SHP77 treated with DMSO at 0.1 percent for 48 hours (cell line): ENCODE measurements at regions not wholly inside any gene's neighbourhood (a gene's known extent, or its start where the extent isn't known, plus 50 kb on each side); places are given as distances from the start of the nearest gene placed in this dataset.
A peak's percentile ranks its signal among the peaks of the same experiment; 100 is the strongest.
"Not testable (repeated sequence)": the region's sequence is repeated elsewhere in the genome, so short reads cannot be mapped to it uniquely, and the experiment has no call there.

Source experiments
- DNase-seq: peaks from one replicate; lab custom pipeline; 2025; lab: John Stamatoyannopoulos, UW

DNA sequence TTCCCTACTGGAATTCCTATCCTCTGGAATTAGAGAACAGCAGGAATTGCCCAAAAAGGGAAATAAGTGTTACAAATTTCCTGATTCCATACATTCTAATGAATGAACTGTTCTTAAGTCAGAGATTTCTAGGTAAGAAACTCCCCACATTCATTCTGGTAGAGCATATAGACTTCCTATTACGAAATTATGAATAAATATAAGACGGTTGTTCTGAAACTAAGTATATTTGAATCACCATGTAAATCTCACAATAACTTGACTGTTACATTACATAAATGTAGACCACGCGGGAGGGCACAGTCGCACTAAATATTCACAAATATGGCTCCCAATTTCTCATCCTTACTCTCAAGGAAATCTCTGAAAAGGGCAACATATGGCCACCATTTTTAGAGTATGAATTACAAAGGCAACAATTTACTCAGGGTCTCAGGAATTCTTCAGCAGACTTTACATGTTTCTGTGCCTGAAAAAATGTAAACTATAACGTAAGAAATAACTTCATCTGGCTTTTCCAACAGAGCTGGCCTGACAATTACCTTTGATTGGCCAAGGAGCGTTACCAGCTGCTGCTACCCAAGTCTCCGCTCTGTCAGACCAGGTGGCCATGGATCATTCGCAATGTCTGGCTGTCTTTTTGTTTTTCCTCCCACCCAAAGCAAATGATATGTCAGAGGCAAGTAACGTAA is 115.8 kb downstream of the MPP7 start:
- DNase-seq, result no peak

DNA sequence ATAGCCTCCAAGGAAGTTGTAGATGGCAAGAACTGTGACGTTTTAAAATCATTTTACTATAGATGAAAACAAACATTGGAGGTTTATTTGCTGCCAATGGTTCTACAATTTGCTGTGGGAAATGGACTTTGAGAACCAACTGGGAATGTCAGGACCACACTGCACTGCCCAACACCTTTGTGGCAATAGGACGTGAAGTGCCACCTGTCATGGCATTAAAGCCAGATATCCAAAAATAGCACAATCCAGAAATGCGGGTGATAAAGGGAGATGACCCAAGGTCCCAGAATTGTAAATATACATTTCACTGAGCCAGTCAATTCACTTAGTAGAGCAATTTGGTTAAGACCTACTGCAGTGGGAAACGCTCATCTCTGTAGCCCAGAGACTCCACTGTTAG is 116.4 kb downstream of the MPP7 start:
- DNase-seq, result no peak

DNA sequence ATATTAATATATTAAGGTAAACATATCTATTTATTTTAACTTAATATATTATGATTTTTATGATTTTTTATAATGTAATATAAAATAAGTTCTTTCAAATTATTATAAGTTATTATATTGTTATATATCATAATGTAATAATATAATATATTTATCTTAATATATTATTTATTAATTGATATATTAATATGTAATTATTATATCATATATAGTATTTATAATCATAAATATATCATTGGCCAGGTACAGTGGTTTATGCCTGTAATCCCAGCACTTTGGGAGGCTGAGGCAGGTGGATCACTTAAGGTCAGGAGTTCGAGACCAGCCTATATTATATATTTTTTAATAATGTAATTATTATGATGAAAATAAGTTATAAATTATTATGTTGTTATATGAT is 118.1 kb downstream of the MPP7 start:
- DNase-seq, result no peak

DNA sequence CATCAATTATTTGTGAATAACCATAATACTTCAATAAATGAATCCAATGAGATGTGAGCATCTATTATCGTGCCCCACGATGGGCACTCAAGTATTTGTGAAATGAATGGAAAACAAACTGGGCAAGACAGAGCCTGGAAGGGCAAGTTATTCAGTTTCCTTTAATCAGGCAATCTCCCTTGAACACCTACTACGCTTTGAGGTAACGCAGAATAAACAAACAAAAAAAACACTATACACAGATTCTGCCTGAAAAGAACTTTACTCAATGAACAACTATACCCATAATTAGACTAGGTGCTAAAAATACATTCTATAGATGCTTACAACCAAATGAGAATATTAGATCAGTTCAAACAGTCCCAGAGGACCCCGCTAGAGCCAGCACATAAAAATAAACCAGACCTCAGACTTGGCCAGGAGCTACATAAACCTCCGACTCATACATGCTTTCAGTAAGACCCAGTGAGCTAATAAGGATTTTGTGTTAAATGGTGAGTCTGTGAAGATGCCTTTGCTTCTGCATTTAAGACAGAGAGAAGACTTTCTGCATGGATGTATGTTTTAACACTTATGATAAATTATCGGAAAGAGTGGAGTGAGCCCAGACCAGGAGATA is 121.3 kb downstream of the MPP7 start:
- DNase-seq, result no peak

DNA sequence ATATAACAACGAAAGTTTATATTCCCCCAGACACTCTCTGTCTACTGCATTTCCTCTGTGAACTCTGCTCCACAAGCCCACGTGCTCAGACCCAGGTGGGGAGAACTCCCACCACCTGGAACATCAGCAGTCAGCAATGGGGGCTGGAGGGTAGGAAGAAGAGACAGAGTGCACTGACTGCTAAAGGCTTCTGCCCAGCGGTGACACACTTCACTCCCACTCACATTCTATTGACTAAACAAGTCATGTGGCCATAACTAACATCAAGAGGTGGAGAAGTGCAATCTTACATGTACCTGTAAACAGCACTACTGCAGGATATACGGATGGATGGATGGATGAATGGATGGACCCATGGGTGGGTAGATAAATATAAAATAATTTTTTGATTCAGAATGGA is 122.2 kb downstream of the MPP7 start:
- no peak for DNase-seq

DNA sequence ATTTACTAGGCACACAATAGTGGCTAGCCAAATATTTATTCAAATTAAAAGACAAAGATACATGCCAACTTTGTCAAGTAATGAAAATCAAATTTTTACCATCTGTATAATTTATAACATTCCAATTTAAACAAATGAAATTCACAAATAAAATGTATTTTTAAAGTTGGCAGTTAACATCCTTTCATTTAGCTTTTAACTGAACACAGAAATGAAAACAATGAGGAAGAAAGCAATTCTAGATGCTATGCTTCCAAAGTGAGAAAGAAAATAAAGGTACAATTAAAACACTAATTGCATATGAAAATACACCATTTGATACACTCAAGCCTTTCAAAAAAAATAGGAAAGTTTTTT is 123.1 kb downstream of the MPP7 start:
- no peak for DNase-seq

DNA sequence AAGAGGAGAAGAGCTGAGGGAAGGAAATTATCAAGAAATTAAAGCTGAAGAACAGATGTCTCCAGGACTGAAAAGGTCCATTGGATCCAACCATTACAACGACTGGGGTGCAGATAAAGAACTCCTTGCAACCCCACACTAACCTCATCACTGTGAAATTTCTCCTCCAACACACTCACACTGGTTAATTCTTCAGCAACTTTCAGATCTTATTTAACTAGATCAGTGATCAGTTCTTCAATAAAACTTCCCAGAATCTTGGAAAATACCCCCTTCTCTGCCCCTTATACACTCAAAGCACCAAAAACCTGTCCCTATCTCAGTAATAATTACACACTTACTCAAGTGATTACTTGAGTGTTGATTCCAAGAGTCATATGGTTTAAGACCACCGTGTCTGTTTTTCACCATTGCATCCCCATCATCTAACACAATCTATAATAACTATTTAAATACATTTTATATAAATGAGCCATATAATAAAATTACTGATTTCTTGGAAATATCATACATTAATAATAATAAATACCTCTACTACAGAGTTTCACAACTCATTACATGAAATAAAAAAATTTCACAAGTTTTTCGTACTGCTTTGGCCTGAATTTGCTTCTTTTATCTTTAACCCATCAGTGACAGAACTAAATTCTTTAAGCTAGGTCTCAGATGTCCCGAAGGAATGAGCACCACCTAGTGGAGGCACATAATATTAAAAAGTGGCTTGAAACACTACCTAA is 123.7 kb downstream of the MPP7 start:
- DNase-seq, result peak; percentile 24

DNA sequence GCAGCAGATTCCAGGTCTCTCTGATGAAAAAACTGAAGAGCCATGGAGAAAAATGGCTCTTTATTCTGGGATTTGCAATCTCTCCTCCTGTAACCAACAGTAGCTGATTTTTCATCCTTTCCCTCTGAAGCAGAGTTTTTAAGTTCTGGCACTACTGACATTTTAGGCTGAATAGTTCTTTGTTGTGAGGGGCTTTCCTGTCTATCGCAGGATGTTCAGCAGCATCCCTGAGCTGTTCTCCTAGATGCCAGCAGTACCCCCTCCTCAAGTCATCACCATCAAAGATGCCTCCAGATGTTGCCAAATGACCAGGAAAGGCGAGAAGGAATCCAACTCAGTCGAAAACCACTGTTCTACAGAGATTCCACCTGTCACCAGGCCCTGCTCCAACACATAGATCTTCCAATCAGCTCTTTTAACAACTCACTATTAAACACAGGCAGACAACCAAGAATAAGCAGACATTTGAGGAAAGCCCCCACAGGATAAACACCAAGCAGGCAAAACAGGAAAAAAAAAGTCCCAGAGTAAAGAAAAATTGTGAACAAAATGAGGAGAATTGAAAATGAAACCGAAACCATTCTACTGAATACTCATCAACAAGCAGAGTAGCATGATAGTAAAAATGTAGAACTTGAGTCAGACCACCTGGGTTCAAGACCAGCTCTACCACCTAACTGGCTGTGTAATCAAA is 124.8 kb downstream of the MPP7 start:
- no peak for DNase-seq

DNA sequence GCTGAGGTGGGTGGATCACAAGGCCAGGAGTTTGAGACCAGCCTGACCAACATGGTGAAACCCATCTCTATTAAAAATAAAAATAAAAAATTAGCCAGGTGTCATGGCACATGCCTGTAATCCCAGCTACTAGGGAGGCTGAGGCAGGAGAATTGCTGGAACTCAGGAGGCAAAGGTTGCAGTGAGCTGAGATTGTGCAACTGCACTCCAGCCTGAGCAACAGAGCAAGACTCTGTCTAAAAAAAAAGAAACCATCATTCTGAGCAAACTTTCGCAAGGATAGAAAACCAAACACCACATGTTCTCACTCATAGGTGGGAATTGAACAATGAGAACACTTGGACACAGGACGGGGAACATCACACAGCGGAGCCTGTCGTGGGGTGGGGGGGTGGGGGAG is 126.4 kb downstream of the MPP7 start:
- not testable (repeated sequence) for DNase-seq

DNA sequence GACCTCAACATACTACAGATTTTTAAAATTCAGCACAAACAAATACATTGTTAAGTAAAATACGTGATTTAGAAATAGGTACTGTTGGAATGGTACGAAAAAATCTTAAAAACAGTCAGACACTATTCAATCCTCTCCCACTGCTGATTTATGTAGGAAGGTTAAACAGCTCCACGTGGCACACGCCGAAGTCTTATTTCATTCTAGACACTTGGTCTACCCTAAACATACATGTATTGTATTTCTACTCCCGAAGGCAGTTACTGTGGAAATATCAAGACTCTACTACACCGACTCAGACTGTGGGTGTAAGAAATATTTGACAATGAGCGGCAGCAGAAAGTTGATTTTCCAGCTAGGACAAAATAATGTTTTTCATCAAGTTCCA is 130.6 kb downstream of the MPP7 start:
- DNase-seq, result no peak

DNA sequence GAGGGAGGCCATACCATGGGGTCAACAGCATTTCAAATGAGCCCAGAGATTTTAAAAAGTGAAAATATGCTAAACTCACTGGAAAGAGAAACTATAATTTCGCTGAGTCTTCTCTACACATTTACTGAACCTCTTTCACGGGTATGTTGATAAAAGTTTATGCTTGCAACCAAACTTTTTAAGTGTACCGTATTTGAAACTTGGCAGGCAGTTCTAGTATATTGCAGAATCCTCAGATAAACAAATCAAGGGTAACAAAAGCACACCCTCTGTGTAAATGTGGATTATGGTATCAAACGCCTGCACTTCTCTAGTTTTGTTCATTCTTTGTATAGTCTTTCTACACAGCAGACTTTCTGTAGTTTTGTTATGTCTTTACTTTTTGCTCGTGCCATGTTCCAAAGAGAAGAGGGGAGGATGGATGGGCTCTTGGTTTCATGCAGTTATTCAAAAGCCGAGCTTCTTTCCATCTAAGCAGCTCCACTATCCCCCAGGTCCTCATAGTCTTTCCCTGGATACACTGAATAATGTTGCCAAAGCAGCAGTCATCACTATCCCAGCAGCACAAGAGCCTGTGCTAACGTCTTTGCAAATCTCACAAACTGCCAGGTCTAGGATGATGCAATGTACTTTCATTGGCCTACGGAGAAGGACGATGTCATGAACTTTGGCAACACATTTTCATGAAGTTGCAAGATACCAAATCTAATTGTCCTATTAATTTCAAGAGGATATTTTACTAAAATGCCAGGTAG is 131.2 kb downstream of the MPP7 start:
- no peak for DNase-seq

DNA sequence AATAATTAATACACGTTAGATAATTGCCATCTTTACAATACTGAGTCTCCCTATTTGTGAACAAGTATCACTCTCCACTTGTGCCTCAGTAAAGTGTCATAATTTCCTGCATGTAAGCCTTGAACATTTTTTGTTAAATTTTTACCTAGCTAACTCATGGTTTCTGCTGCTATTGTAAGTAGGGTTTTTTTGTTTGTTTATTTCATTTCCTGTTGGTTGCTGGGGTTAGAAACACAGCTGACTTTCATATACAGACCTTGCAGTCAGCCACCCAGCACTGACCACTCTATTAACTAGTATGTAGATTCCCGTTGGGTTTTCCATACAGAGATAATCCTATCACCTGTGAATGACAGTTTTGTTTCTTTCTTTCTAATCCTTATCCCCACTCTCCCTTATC is 133.3 kb downstream of the MPP7 start:
- DNase-seq, result no peak

DNA sequence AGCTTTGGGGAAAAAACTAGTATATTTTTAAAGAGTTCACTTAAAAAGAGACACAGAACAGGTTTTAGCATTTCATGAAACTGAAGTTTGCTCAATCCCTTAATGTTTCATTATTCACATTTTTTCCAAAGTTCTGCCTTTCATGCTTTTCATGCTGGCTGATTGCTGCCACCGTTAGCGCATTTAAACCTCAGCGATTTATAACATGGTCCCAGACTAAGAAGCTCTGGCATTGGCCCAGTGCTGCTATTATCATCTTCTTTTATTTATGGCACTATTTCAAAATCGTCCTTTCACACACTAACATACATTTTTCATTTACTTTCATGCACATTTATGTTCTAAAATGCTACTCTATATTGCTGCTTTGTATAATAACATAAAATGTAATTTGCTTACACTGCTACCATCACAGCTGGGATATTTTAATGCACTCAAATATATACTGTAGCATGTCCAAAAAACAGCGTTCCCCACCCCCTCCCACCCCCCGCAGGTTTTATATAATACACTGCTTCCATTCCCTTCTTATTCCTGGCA is 141.9 kb downstream of the MPP7 start:
- DNase-seq, result no peak

DNA sequence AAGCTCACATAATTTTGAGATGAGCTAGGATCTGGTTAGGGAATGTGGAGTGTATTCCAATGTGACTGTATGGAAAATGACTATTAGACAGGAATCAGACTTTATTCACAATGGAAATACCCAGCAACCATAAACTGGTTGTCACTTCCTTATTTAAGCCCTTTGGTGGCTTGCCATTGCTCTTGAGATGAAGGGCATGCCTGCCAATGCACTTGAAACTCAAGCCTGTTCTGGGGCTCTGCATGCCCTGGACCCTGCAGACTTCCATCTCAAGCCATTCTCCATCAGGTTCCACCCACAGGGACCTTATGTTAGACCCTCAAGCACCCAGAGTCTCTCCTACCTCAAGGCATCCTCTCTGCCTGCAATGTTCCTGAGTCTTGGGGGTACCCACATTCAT is 145.5 kb downstream of the MPP7 start:
- no peak for DNase-seq

DNA sequence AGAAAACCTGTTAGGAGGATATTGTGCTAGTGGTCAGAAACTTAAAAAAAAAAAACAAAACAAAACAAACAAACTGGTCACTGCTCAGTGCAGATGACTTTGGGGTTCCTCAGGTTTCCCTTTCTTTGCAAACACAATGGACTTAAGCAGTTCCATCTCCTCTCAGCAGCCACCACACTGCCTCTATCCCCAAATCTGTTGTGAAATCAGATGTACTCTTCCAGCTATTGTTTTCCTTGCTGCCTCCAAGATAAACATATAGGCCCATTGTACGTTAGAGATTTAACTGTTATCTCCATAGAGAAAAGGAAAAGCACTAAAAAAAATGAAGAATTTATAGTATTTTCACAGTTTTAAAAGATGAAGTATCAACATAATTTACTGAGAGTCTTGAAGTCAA is 147.1 kb downstream of the MPP7 start:
- no peak for DNase-seq

DNA sequence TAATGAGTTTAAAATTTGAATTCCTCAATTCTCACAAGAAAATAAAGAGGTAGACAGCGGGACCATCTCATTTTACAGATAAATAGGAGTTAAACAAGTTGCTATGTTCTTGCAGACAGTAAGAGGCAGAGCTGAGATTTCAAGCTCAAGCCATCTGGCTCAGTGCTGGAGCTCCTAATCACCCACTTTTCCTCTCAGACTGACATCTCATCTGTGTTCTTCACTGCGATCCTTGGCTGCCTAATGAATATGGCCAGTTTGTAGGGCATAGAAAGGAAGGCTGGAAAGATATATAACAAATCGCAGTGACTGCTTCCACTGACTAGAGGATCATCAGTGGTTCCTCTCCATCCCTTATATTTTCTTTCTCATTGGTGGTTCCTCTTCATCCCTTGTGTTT is 151.2 kb downstream of the MPP7 start:
- no peak for DNase-seq

DNA sequence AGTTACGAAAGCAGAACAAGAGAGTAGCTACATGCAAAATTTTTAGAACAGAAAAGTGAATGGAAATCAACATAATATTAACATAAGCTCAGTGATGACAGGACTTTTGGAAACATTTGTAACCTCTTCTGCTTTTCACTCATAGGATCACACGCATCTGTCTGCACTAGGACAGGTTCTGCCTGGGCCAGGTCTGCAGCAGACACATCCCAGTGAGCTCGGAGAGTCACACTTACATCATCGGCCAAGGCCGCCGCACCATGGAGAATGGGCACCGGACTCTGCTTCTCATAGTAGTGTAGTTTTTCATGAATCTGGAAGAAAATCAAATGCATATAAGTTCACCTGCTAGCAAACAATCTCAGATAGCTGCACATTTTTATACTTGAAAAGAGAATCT is 150.9 kb upstream of the ODAD2 start:
- DNase-seq, result no peak

DNA sequence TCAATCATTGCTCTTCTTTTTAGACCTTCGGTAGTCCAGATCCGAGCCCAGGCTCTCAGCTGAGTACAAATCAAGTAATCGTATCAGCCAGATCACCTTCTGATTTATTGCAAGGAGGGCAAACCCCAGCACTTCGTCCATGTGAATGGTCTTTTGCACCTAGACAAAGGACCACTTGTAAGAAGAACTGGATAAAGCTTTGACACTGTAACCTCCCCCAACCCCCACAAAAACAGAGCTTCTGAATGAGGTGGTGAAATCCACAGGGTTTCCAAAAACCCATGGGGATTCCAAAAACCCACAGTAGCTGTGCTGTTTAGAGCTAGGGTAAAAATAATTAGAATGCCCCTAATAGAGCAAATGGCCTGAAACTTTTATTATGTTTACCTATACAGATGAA is 148.8 kb upstream of the ODAD2 start:
- DNase-seq, result no peak

DNA sequence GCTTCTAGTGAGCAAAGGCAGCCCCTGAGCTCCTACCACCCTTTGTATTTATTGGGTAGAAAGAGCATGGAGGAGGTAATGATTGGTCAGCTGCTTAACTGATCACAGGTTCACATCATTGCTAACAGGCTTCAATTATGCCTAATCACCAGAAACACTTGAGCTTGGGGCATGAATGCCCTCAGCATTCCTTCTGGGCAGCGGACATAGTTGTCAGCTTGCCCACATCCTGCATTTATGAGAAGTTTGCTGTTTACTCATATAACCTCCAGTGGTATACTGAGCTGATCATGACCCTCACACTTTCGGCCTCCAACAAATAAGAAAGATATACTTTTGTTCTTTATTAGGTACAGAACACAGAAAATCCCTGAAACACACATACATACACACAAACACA is 140.3 kb upstream of the ODAD2 start:
- no peak for DNase-seq

DNA sequence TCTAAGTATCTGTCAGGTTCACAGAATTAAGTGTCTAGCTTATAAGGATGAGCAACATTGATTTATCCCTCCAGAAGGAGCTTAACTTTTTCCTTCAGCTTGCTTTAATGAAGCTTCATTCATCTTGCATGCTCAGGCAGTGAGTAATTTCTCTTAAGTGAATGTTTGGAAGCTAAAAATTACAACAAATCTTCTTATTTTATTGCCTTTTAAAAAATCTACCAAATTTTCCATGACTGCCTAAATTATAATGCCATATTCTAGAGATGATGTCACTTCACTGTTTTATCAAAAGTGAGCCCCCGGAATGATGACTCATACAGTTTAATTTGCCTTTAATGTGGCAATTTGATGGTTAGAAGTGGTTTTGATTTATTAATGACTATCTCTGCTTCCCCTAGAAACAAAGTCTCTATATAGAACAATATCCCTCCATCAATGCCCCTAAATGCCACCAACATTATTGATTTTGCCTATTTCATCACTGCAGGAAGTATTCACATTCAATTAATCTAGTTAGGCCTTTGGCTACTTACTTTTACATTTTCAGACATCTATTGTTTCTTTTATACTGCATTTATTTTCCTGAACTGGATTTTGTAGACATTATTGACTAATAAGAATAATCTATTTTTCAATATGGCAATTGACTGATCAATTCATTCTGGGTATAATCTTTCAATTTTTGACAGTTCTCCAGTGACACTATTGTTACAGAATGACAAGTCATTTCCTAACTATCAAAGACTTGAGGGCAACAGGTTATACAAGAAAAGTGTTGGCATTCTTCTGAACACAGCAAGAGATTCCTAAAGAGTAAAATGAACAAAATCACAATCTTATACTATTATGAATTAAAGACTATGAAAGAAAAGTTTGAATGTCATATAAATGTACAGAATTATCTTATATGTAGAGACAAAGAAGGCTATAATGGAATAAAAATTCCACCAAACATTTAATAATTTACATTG is 139.3 kb upstream of the ODAD2 start:
- DNase-seq, result no peak

DNA sequence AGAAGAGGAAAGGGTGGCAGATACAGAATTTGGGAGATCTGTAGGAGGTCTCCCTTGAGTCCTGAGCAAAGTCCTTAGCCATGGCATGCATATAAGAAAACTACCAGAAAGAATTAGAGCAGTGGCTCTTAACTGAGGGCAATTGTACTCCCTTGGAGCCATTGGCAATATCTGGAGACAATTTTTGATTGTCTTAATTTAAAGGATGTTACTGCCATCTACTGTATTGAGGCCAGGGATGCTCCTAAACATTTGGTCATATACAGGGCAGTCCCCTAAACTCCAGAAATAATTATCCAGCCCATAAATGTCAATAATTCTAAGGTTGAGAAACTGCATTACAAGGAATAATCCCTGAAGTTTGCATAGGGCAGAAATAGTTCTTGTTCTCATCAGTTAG is 136.4 kb upstream of the ODAD2 start:
- DNase-seq, result no peak
